RWPE2 (cell line): ENCODE measurements at regions not wholly inside any gene's neighbourhood (a gene's known extent, or its start where the extent isn't known, plus 50 kb on each side); places are given as distances from the start of the nearest gene placed in this dataset.

Experiments used
- ATAC-seq: fragments of 200-7000 bp; cut with Tn5 transposase; 3 replicates; pipeline ENCODE4 v1.9.1; 2021; ENCODE audit warnings: low read depth
- DNase-seq: peaks from one replicate; pipeline ENCODE4 v3.0.0-alpha.2; 2020; ENCODE audit warnings: low spot score
- H3K27ac ChIP-seq: fragments of 450-650 bp; 2 replicates; pipeline ENCODE4 v1.5.1; 2017; ENCODE audit warnings: mild to moderate bottlenecking; ENCODE audit not compliant: poor library complexity, severe bottlenecking
- H3K27me3 ChIP-seq: fragments of 250-450 bp; sonication (Bioruptor Pico); 2 replicates; pipeline ENCODE4 v1.5.1; 2021; ENCODE audit warnings: mild to moderate bottlenecking, moderate library complexity; ENCODE audit not compliant: insufficient read depth, poor library complexity, severe bottlenecking
- H3K36me3 ChIP-seq: fragments of 250-450 bp; sonication (Bioruptor Pico); 2 replicates; pipeline ENCODE4 v1.5.1; 2020; ENCODE audit warnings: low read depth, mild to moderate bottlenecking, moderate library complexity
- H3K4me1 ChIP-seq: fragments of 250-450 bp; sonication (Bioruptor Pico); 2 replicates; pipeline ENCODE4 v1.5.1; 2021; ENCODE audit warnings: mild to moderate bottlenecking, moderate library complexity; ENCODE audit not compliant: insufficient read depth, poor library complexity, severe bottlenecking
- H3K4me3 ChIP-seq: fragments of 250-450 bp; sonication (Bioruptor Pico); 2 replicates; pipeline ENCODE4 v1.5.1; 2021; ENCODE audit warnings: mild to moderate bottlenecking, moderate library complexity; ENCODE audit not compliant: severe bottlenecking
- H3K9me3 ChIP-seq: fragments of 250-450 bp; sonication (Bioruptor Pico); 2 replicates; pipeline ENCODE4 v1.5.1; 2021; ENCODE audit warnings: mild to moderate bottlenecking, moderate library complexity; ENCODE audit not compliant: severe bottlenecking
- TF ChIP-seq, protein P1 (sequence below): fragments of 450-650 bp; IDR thresholded peaks from one replicate; pipeline ENCODE4 v1.5.1; 2017; ENCODE audit warnings: mild to moderate bottlenecking, moderate library complexity; ENCODE audit not compliant: poor library complexity, severe bottlenecking

DNA sequence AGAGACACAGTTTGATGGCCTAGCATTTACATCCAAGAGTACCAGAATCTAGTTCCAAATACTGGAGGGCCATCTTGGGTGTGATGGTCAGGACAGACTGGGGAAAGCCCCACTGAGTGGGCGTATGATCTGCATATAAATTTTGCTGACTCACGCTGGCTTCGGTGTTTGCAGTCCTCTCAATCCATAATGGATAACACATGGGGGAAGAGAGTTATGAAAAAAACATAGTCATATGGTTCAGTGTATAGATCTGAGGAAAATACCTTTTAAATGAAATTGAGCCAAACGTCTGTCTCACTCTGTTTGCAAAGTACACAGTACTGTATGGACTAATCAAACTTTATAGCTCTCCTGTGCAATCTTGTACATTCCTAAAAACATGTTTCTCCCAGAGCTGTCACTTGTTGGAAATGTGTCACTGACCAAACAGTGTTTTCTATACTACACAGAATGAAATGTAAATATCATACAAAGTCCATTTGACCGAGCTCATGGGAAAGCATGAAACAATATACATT, 125.3 kb upstream of the THBS1 start:
- DNase-seq (no peak), ATAC-seq (peak; percentile 81)
- Histone ChIP-seq H3K27me3 (no peaks in the 10 kb centered on the region), H3K27ac (no peak overlapping the region), H3K36me3 (no peaks in the 10 kb centered on the region), H3K9me3 (no peaks in the 10 kb centered on the region), H3K4me3 (no peak overlapping the region), H3K4me1 (peaks cover 4% of the 10 kb centered on the region)
- TF ChIP-seq, protein P1, sequence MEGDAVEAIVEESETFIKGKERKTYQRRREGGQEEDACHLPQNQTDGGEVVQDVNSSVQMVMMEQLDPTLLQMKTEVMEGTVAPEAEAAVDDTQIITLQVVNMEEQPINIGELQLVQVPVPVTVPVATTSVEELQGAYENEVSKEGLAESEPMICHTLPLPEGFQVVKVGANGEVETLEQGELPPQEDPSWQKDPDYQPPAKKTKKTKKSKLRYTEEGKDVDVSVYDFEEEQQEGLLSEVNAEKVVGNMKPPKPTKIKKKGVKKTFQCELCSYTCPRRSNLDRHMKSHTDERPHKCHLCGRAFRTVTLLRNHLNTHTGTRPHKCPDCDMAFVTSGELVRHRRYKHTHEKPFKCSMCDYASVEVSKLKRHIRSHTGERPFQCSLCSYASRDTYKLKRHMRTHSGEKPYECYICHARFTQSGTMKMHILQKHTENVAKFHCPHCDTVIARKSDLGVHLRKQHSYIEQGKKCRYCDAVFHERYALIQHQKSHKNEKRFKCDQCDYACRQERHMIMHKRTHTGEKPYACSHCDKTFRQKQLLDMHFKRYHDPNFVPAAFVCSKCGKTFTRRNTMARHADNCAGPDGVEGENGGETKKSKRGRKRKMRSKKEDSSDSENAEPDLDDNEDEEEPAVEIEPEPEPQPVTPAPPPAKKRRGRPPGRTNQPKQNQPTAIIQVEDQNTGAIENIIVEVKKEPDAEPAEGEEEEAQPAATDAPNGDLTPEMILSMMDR = no peak

DNA sequence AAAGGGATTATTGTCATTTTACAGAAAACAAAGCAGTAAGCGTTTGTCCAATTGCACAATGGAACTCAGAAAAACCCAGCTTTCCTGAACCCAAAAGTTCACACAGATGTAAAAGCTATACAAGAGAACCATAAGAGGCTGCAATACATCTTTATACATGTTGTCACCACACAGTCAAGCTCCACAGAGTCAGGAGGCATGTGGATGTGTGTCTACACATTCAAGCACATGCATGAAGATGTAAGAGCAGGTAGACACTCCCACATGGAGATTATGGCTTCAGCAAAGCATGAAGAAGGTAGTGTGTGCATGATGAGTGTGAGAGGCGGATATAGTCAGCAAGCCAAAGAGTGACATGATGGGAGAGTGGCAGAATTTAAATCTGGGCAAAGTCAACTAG, 124.7 kb upstream of the THBS1 start:
- Histone ChIP-seq H3K27ac (no peak overlapping the region), H3K9me3 (no peaks in the 10 kb centered on the region), H3K4me3 (no peak overlapping the region), H3K27me3 (no peaks in the 10 kb centered on the region), H3K4me1 (peaks cover 4% of the 10 kb centered on the region), H3K36me3 (no peaks in the 10 kb centered on the region)
- TF ChIP-seq, protein P1 = no peak
- no peak for ATAC-seq
- DNase-seq = no peak

DNA sequence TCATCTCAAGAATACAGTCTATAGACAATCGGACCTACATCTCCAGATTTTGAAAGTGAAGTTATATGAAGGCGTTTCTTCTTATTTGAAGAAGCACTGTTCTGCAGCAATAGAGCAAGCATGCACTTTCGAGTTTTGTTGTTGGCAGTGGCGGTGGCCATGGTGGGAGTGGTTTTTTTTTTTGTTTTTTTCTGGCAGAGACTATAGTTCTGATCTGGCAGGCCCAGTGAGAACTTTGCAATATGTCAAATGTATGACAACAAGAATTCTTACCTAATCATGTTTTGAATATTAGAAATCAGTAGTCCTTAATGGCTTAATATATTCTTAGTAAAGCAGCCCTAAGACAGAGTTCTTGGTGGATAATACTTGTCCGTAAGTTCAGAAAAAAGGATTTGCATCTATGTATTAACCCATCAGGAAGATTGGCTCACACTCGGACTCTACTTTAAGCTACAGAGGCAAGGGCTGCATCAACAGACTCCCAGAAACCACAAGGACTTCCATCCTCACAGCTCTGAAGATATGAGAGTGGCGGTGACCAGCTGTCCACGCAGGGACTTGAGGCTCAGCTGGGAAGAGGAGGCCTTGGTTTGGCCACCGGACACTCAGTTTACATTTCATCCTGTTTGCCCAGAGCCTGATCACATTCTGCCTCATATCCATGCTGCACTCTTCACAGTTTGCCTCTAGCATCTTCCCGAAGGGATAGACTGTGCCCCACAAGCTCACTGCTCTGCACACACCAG, 124.1 kb upstream of the THBS1 start:
- Histone ChIP-seq H3K36me3 (no peaks in the 10 kb centered on the region), H3K4me1 (peaks cover 4% of the 10 kb centered on the region), H3K9me3 (no peaks in the 10 kb centered on the region), H3K4me3 (no peak overlapping the region), H3K27ac (no peak overlapping the region), H3K27me3 (no peaks in the 10 kb centered on the region)
- TF ChIP-seq, protein P1 = no peak
- no peak for DNase-seq
- ATAC-seq = no peak

DNA sequence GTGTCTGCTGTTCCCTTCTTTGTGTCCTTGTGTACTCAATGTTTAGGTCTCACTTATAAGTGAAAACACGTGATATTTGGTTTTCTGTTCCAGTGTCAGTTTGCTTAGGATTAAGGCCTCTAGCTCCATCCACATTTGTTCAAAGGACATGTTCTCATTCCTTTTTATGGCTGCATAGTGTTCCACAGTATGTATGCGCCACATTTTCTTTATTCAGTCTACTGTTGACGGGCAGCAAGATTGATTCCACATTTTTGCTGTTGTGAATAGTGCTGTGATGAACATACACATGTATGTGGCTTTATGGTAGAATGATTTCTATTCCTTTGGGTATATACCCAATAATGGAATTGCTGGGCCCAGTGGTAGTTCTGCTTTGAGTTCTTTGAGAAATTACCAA, 122.7 kb upstream of the THBS1 start:
- no peaks in the 10 kb centered on the region for H3K27me3 ChIP-seq
- H3K27ac ChIP-seq = no peak overlapping the region
- DNase-seq (no peak), ATAC-seq (no peak)
- peaks cover 7% of the 10 kb centered on the region for H3K4me1 ChIP-seq
- TF ChIP-seq, protein P1 = no peak
- H3K9me3 ChIP-seq = no peaks in the 10 kb centered on the region
- no peaks in the 10 kb centered on the region for H3K36me3 ChIP-seq
- no peak overlapping the region for H3K4me3 ChIP-seq

DNA sequence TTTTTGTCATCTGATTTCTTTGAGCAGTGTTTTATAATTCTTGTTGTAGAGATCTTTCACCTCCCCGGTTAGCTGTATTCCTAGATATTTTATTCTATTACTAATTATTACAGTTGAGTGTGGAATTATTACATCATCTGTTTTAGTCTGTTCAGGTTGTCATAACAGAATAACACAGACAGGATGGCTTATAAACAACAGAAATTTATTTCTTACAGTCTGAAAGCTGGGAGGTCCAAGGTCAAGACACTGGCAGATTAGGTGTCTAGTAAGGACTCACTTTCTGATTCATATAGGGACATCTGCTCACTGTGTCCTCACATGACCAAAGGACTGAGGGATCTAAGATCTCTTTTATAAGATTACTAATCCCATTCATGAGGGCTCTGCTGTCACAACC, 121.3 kb upstream of the THBS1 start:
- DNase-seq = no peak
- no peaks in the 10 kb centered on the region for H3K27me3 ChIP-seq
- H3K36me3 ChIP-seq = no peaks in the 10 kb centered on the region
- no peaks in the 10 kb centered on the region for H3K9me3 ChIP-seq
- no peak overlapping the region for H3K4me3 ChIP-seq
- TF ChIP-seq, protein P1 = no peak
- peaks cover 7% of the 10 kb centered on the region for H3K4me1 ChIP-seq
- ATAC-seq = no peak
- H3K27ac ChIP-seq = no peak overlapping the region
